Aorta (tissue), 5 donors: ENCODE measurements at regions not wholly inside any gene's neighbourhood (a gene's known extent, or its start where the extent isn't known, plus 50 kb on each side); places are given as distances from the start of the nearest gene placed in this dataset.
"Not testable (repeated sequence)": the region's sequence is repeated elsewhere in the genome, so short reads cannot be mapped to it uniquely, and the experiment has no call there.

Experiments
- ATAC-seq: fragments of 200-7000 bp; cut with Tn5 transposase; one replicate; pipeline ENCODE4 v1.9.1; 2022; ENCODE audit warnings: moderate library complexity; ENCODE audit not compliant: low FRiP score
- DNase-seq, 2 donors: peaks; one replicate each; pipeline ENCODE4 v3.0.0-alpha.2; 2020
- H3K27ac ChIP-seq, 2 donors: one replicate each; pipeline ENCODE4 v1.5.1; 2013; ENCODE audit warnings: low read length in 2 of 2, mild to moderate bottlenecking in 2 of 2, moderate library complexity in 2 of 2, control low read depth in 1 of 2, inconsistent platforms in 1 of 2, low read depth in 1 of 2
- H3K27me3 ChIP-seq, 2 donors: one replicate each; pipeline ENCODE4 v1.6.1; 2013; ENCODE audit warnings: control low read depth in 1 of 2, low read length in 1 of 2, mild to moderate bottlenecking in 1 of 2, moderate library complexity in 1 of 2; ENCODE audit not compliant: insufficient read depth in 2 of 2, control insufficient read depth in 1 of 2
- H3K36me3 ChIP-seq, 2 donors: one replicate each; pipeline ENCODE4 v1.6.1; 2013; ENCODE audit warnings: control low read depth in 1 of 2, low read length in 1 of 2, mild to moderate bottlenecking in 1 of 2; ENCODE audit not compliant: insufficient read depth in 2 of 2, control insufficient read depth in 1 of 2
- H3K4me1 ChIP-seq, 2 donors: one replicate each; pipeline ENCODE4 v1.6.1; 2013; ENCODE audit warnings: low read length in 2 of 2, control low read depth in 1 of 2, mild to moderate bottlenecking in 1 of 2, moderate library complexity in 1 of 2; ENCODE audit not compliant: insufficient read depth in 2 of 2, control insufficient read depth in 1 of 2
- H3K4me3 ChIP-seq, 2 donors: one replicate each; pipeline ENCODE4 v1.5.1; 2013; ENCODE audit warnings: low read length in 2 of 2, control low read depth in 1 of 2, mild to moderate bottlenecking in 1 of 2
- H3K9me3 ChIP-seq: one replicate; pipeline ENCODE4 v1.6.1; 2013; ENCODE audit warnings: mild to moderate bottlenecking, low read length; ENCODE audit not compliant: control insufficient read depth
- WGBS, 2 donors: extraction: QIAGEN DNeasy Blood & Tissue Kit; methylation state at CpG; one replicate each; pipeline ENCODE4 v1.1.7; 2013; 5-methylcytosine and 5-hydroxymethylcytosine counted together
- intact Hi-C, 2 donors: fragments of 100-400 bp; cut with DNase I; formaldehyde crosslinking; loops; one replicate each; pipeline versions ENCODE4 v1.14.2 to v1.15.0; 2022
- donor health status: healthy with polysubstance abuse.
- donor health status: Bipolar disorder and iron deficiency.
- donor health status: DM: no; HTN: no; CAD: no.
- donor health status: DM: no; HTN: no; CAD: no.
- donor health status: DM: yes; HTN: yes; CAD: no.

DNA sequence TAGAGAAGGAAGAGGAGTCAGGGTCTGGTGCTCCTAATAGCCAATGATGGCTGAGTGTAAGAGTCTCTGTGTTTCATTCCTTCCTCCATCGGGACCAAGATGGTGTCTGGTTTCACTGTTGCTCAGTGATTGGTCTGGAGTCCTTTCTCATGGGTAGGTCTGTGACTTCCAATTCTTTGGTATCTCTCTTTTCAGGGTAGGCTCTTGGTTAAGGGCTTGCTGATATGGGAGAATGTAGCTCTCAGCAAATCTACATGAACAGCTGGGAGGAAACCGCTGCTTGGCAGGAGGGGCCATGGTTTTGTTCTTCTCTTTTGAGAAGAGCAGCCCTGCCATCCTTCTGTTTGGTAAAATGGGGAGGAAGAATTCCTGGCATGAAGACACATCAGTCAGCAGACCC, 209.1 kb upstream of the PODXL start:
- peaks cover 4% of the 10 kb centered on the region for H3K9me3 ChIP-seq
- 46 to 57% methylated on average over 2 of the region's 2 CpGs for WGBS, 2 donors
- intact Hi-C loops: no loop called here
- ATAC-seq (no peak), DNase-seq (no peak)
- no peak overlapping the region for H3K27ac ChIP-seq
- H3K27me3 ChIP-seq: no peaks in the 10 kb centered on the region
- no peaks in the 10 kb centered on the region for H3K4me1 ChIP-seq
- no peak overlapping the region for H3K4me3 ChIP-seq
- H3K36me3 ChIP-seq: no peaks in the 10 kb centered on the region

GRCh38 chr7:131764143-131764775, 207.8 kb upstream of the PODXL start:
- intact Hi-C loops: no loop called here
- Histone ChIP-seq H3K4me1 (no peaks in the 10 kb centered on the region), H3K27ac (no peak overlapping the region), H3K27me3 (peaks cover 0 to 3% of the 10 kb centered on the region in 2 donors), H3K36me3 (no peaks in the 10 kb centered on the region), H3K9me3 (peaks cover 4% of the 10 kb centered on the region), H3K4me3 (no peak overlapping the region)
- ATAC-seq: no peak
- WGBS, 2 donors: 73 to 75% methylated on average over 13 of the region's 13 CpGs
- DNase-seq: no peak

GRCh38 chr7:131762753-131763152, 206.3 kb upstream of the PODXL start:
- H3K36me3 ChIP-seq: no peaks in the 10 kb centered on the region
- 70 to 73% methylated on average over 2 of the region's 2 CpGs for WGBS, 2 donors
- H3K4me1 ChIP-seq: no peaks in the 10 kb centered on the region
- ATAC-seq (no peak), DNase-seq (no peak)
- H3K27ac ChIP-seq: no peak overlapping the region
- H3K27me3 ChIP-seq: peaks cover 0 to 4% of the 10 kb centered on the region in 2 donors
- H3K4me3 ChIP-seq: no peak overlapping the region
- peaks cover 4% of the 10 kb centered on the region for H3K9me3 ChIP-seq
- intact Hi-C loops: no loop called here

DNA sequence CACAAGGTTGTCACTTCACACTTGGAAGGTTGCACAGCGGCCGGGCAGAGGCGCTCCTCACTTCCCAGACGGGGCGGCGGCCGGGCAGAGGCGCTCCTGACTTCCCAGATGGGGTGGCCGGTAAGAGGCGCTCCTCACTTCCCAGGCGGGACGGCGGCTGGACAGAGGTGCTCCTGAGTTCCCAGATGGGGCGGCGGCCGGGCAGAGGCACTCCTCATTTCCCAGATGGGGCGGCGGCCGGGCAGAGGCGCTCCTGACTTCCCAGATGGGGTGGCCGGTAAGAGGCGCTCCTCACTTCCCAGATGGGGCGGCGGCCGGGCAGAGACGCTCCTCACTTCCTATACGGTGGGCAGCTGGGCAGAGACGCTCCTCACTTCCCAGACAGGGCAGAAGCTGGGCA, 199.4 kb upstream of the PODXL start:
- intact Hi-C loops, ATAC-seq, H3K27me3 ChIP-seq, H3K27ac ChIP-seq, DNase-seq, H3K4me1 ChIP-seq, H3K9me3 ChIP-seq, H3K36me3 ChIP-seq, H3K4me3 ChIP-seq: not testable (repeated sequence)
- 95 to 96% methylated on average over 27 to 28 of the region's 28 CpGs for WGBS, 2 donors

- H3K4me3 ChIP-seq: no peak overlapping the region
- H3K27me3 ChIP-seq: no peaks in the 10 kb centered on the region
- 48 to 52% methylated on average over 11 of the region's 11 CpGs for WGBS, 2 donors
- no peaks in the 10 kb centered on the region for H3K4me1 ChIP-seq
- intact Hi-C loops: no loop called here
- ATAC-seq (no peak), DNase-seq (no peak)
- H3K27ac ChIP-seq: no peak overlapping the region
- H3K9me3 ChIP-seq: peaks cover 5% of the 10 kb centered on the region
- H3K36me3 ChIP-seq: no peaks in the 10 kb centered on the region
These were observed 197.3 kb upstream of the PODXL start for GRCh38 chr7:131753620-131754222.

DNA sequence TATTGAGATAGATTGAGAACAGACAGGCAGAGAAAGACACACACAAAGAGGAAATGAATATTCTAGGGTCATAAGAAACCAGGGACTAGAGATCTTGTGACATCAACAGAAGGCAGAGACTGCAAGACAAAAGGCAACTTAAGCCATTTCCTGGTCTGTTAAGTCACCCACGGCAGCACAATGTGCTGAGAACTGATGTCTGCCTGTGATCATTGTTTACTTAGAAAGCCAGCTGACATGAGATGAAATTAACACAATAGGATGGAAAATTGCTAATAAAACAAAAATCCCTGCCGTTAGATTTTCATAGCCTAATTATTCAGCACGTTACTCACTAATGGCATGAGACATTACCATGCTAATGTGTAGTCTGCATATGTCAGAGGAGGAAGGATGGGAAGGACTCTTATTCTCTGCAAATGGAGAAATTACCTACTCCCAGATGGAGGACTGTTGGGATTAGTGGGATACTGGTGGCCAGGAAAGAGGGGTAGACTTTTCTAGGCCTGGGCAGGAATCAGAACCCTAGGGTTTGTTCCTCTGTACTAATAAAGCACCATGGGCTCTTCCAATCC, 191.3 kb upstream of the PODXL start:
- no peaks in the 10 kb centered on the region for H3K36me3 ChIP-seq
- DNase-seq (no peak), ATAC-seq (no peak)
- 14 to 41% methylated on average over 3 of the region's 3 CpGs for WGBS, 2 donors
- H3K9me3 ChIP-seq: peaks cover 5% of the 10 kb centered on the region
- no peaks in the 10 kb centered on the region for H3K27me3 ChIP-seq
- H3K4me3 ChIP-seq: no peak overlapping the region
- no peaks in the 10 kb centered on the region for H3K4me1 ChIP-seq
- H3K27ac ChIP-seq: no peak overlapping the region
- intact Hi-C loops: no loop called here

DNA sequence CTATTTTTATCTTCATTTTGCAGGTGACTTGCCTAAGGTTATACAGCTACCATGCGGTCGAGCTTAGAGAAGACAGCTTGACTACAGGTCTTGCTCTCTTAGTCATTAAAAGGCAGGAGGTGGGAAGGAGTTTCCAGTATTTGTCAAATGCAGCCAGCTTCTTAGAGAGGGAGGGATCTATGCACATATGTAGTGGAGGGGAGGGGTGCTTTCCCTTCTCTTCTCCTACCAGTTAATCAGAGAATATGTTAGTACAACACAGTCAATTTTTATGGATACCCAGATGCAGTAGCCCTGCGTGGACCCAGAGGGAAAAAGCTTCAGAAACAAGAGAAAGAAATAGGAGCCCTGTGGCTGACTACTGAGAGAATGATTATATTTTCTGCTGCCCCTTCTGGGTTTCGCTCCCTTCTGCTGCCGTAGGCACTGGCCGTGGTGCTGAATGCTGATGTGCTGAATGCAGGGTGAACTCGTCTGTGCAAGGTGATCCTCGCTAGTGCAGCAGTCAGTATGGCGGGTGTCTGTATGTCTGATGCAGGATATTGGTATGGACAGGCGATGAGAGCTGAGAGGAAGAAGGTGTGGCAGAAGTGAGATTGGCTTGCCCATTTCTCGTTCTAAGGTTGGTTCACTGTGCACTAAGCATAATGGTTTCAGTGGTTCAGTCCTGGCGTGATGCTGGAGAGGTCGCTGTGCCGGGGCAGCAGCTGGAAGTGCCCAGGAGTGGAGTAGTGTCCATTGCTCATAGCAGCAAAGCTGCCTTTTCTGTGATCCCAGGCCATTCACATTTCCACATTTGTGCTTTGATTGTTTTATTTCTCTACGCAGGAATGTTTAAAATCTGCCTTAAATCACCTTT, 189.2 kb upstream of the PODXL start:
- no peak overlapping the region for H3K27ac ChIP-seq
- peaks cover 4% of the 10 kb centered on the region for H3K9me3 ChIP-seq
- no peak for ATAC-seq
- 44 to 45% methylated on average over 15 of the region's 15 CpGs for WGBS, 2 donors
- H3K27me3 ChIP-seq: no peaks in the 10 kb centered on the region
- no peak for DNase-seq
- no peak overlapping the region for H3K4me3 ChIP-seq
- no peaks in the 10 kb centered on the region for H3K4me1 ChIP-seq
- intact Hi-C loops: no loop called here
- H3K36me3 ChIP-seq: no peaks in the 10 kb centered on the region

- intact Hi-C loops: no loop called here
- no peaks in the 10 kb centered on the region for H3K36me3 ChIP-seq
- ATAC-seq (no peak), DNase-seq (no peak)
- H3K4me1 ChIP-seq: no peaks in the 10 kb centered on the region
- 57 to 58% methylated on average over 4 of the region's 4 CpGs for WGBS, 2 donors
- H3K9me3 ChIP-seq: peaks cover 4% of the 10 kb centered on the region
- no peak overlapping the region for H3K4me3 ChIP-seq
- H3K27me3 ChIP-seq: no peaks in the 10 kb centered on the region
- no peak overlapping the region for H3K27ac ChIP-seq
These were observed 185.0 kb upstream of the PODXL start for GRCh38 chr7:131741446-131741845.
